ENCODE measurements at regions not wholly inside any gene's neighbourhood (a gene's known extent, or its start where the extent isn't known, plus 50 kb on each side); places are given as distances from the start of the nearest gene placed in this dataset.

DNA sequence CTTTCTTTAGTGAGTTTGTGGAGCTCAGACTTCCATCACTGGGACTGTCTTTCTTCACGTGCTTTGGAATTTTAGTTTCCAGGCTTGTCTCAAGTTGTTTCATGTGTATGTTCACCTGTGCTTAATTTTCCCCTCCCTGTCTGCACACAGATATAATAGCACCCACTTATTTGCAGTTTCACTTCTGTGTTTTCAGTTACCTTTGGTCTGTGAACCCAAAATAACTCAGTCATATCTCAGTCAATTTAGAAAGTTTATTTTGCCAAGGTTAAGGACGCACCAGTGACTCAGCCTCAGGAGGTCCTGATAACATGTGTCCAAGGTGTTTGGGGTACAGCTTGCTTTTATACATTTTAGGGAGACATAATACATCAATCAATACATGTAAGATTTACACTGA lies 330.4 kb downstream of the ICE1 start:
- TF ChIP-seq POLR2A (IDR thresholded peaks at IDR 0.05) (no peak), EP300 (IDR thresholded peaks at IDR 0.05) (no peak)
- TF ChIP-seq, protein P1, sequence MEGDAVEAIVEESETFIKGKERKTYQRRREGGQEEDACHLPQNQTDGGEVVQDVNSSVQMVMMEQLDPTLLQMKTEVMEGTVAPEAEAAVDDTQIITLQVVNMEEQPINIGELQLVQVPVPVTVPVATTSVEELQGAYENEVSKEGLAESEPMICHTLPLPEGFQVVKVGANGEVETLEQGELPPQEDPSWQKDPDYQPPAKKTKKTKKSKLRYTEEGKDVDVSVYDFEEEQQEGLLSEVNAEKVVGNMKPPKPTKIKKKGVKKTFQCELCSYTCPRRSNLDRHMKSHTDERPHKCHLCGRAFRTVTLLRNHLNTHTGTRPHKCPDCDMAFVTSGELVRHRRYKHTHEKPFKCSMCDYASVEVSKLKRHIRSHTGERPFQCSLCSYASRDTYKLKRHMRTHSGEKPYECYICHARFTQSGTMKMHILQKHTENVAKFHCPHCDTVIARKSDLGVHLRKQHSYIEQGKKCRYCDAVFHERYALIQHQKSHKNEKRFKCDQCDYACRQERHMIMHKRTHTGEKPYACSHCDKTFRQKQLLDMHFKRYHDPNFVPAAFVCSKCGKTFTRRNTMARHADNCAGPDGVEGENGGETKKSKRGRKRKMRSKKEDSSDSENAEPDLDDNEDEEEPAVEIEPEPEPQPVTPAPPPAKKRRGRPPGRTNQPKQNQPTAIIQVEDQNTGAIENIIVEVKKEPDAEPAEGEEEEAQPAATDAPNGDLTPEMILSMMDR (IDR thresholded peaks at IDR 0.05), result no peak
